ENCODE measurements at regions not wholly inside any gene's neighbourhood (a gene's known extent, or its start where the extent isn't known, plus 50 kb on each side); places are given as distances from the start of the nearest gene placed in this dataset.

DNA sequence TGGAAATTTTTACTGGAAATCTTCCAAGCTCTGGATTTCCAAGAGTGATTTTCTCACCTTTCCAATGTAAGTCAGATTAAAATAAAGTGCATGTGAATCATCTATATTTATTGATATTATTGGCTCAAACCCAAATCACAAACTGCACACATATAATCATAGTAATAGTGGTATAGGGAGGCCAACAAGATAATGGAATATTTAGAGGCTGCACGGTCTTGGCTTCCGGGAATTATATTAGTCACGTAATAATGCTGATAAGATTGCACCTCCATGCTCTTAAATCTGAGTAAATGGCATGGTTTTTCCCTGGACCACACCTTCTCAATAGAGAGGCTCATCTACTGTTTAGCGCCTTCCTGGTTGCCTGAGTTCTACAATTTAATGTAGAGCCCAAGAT lies 567.1 kb upstream of the NR2F2 start:
- ATAC-seq (no peak), DNase-seq (ENCODE audit: low spot score) (no peak)
- Histone ChIP-seq H3K79me2 (replicated peaks; ENCODE audit: insufficient read depth) (no peaks in the 10 kb centered on the region), H3K27me3 (ENCODE audit: insufficient read depth) (no peaks in the 10 kb centered on the region), H3K4me3 (no peak overlapping the region), H3K4me2 (no peak overlapping the region), H3K4me1 (ENCODE audit: insufficient read depth) (0 out of 2 replicates have a peak, but pooled peaks cover 10% of the 10 kb centered on the region), H3K36me3 (ENCODE audit: insufficient read depth) (no peaks in the 10 kb centered on the region), H2AFZ (no peak overlapping the region), H3F3A (replicated peaks; ENCODE audit: low read depth) (no peaks in the 10 kb centered on the region), H3K9me2 (ENCODE audit: insufficient read depth) (no peaks in the 10 kb centered on the region), H3K27ac (ENCODE audit: low read depth) (no peak overlapping the region), H4K20me1 (replicated peaks; ENCODE audit: insufficient read depth) (no peaks in the 10 kb centered on the region)
- Mint-ChIP-seq H3K4me1 (peaks cover 12% of the 10 kb centered on the region), H3K36me3 (ENCODE audit: low read depth) (no peaks in the 10 kb centered on the region), H3K4me3 (no peak overlapping the region), H3K27ac (no peak overlapping the region), H3K27me3 (ENCODE audit: insufficient read depth, low read depth, poor library complexity) (no peaks in the 10 kb centered on the region), H3K9me3 (no peaks in the 10 kb centered on the region)
- TF ChIP-seq NANOG (IDR thresholded peaks at IDR 0.05; ENCODE audit: borderline replicate concordance) (no peak), EZH2phosphoT487 (IDR thresholded peaks at IDR 0.05; ENCODE audit: unreplicated experiment) (no peak), EZH2 (IDR thresholded peaks at IDR 0.05; ENCODE audit: low read depth, unreplicated experiment) (no peak), ZNF114 (CRISPR knock-in tag; IDR thresholded peaks at IDR 0.05) (no peak), ZNF331 (CRISPR knock-in tag; IDR thresholded peaks at IDR 0.05; ENCODE audit: low read depth) (no peak), JUNB (IDR thresholded peaks at IDR 0.05; ENCODE audit: unreplicated experiment) (no peak), STAT1 (IDR thresholded peaks at IDR 0.05; ENCODE audit: unreplicated experiment) (no peak), CREB1 (CRISPR knock-in tag; IDR thresholded peaks at IDR 0.05; ENCODE audit: low read depth) (no peak), POLR2AphosphoS5 (IDR thresholded peaks at IDR 0.05; ENCODE audit: low read depth) (no peak)
- TF ChIP-seq, protein P1, sequence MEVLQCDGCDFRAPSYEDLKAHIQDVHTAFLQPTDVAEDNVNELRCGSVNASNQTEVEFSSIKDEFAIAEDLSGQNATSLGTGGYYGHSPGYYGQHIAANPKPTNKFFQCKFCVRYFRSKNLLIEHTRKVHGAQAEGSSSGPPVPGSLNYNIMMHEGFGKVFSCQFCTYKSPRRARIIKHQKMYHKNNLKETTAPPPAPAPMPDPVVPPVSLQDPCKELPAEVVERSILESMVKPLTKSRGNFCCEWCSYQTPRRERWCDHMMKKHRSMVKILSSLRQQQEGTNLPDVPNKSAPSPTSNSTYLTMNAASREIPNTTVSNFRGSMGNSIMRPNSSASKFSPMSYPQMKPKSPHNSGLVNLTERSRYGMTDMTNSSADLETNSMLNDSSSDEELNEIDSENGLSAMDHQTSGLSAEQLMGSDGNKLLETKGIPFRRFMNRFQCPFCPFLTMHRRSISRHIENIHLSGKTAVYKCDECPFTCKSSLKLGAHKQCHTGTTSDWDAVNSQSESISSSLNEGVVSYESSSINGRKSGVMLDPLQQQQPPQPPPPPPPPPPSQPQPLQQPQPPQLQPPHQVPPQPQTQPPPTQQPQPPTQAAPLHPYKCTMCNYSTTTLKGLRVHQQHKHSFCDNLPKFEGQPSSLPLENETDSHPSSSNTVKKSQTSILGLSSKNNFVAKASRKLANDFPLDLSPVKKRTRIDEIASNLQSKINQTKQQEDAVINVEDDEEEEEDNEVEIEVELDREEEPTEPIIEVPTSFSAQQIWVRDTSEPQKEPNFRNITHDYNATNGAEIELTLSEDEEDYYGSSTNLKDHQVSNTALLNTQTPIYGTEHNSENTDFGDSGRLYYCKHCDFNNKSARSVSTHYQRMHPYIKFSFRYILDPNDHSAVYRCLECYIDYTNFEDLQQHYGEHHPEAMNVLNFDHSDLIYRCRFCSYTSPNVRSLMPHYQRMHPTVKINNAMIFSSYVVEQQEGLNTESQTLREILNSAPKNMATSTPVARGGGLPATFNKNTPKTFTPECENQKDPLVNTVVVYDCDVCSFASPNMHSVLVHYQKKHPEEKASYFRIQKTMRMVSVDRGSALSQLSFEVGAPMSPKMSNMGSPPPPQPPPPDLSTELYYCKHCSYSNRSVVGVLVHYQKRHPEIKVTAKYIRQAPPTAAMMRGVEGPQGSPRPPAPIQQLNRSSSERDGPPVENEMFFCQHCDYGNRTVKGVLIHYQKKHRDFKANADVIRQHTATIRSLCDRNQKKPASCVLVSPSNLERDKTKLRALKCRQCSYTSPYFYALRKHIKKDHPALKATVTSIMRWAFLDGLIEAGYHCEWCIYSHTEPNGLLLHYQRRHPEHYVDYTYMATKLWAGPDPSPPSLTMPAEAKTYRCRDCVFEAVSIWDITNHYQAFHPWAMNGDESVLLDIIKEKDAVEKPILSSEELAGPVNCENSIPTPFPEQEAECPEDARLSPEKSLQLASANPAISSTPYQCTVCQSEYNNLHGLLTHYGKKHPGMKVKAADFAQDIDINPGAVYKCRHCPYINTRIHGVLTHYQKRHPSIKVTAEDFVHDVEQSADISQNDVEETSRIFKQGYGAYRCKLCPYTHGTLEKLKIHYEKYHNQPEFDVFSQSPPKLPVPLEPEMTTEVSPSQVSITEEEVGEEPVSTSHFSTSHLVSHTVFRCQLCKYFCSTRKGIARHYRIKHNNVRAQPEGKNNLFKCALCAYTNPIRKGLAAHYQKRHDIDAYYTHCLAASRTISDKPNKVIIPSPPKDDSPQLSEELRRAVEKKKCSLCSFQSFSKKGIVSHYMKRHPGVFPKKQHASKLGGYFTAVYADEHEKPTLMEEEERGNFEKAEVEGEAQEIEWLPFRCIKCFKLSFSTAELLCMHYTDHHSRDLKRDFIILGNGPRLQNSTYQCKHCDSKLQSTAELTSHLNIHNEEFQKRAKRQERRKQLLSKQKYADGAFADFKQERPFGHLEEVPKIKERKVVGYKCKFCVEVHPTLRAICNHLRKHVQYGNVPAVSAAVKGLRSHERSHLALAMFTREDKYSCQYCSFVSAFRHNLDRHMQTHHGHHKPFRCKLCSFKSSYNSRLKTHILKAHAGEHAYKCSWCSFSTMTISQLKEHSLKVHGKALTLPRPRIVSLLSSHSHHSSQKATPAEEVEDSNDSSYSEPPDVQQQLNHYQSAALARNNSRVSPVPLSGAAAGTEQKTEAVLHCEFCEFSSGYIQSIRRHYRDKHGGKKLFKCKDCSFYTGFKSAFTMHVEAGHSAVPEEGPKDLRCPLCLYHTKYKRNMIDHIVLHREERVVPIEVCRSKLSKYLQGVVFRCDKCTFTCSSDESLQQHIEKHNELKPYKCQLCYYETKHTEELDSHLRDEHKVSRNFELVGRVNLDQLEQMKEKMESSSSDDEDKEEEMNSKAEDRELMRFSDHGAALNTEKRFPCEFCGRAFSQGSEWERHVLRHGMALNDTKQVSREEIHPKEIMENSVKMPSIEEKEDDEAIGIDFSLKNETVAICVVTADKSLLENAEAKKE (CRISPR knock-in tag; IDR thresholded peaks at IDR 0.05): no peak
- TF ChIP-seq, protein P2, sequence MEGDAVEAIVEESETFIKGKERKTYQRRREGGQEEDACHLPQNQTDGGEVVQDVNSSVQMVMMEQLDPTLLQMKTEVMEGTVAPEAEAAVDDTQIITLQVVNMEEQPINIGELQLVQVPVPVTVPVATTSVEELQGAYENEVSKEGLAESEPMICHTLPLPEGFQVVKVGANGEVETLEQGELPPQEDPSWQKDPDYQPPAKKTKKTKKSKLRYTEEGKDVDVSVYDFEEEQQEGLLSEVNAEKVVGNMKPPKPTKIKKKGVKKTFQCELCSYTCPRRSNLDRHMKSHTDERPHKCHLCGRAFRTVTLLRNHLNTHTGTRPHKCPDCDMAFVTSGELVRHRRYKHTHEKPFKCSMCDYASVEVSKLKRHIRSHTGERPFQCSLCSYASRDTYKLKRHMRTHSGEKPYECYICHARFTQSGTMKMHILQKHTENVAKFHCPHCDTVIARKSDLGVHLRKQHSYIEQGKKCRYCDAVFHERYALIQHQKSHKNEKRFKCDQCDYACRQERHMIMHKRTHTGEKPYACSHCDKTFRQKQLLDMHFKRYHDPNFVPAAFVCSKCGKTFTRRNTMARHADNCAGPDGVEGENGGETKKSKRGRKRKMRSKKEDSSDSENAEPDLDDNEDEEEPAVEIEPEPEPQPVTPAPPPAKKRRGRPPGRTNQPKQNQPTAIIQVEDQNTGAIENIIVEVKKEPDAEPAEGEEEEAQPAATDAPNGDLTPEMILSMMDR (conservative IDR thresholded peaks at IDR 0.05; ENCODE audit: low read depth in 2 of 2): no peak
- TF ChIP-seq, protein P3, sequence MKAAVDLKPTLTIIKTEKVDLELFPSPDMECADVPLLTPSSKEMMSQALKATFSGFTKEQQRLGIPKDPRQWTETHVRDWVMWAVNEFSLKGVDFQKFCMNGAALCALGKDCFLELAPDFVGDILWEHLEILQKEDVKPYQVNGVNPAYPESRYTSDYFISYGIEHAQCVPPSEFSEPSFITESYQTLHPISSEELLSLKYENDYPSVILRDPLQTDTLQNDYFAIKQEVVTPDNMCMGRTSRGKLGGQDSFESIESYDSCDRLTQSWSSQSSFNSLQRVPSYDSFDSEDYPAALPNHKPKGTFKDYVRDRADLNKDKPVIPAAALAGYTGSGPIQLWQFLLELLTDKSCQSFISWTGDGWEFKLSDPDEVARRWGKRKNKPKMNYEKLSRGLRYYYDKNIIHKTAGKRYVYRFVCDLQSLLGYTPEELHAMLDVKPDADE (IDR thresholded peaks at IDR 0.05): no peak
- TF ChIP-seq, protein P4, sequence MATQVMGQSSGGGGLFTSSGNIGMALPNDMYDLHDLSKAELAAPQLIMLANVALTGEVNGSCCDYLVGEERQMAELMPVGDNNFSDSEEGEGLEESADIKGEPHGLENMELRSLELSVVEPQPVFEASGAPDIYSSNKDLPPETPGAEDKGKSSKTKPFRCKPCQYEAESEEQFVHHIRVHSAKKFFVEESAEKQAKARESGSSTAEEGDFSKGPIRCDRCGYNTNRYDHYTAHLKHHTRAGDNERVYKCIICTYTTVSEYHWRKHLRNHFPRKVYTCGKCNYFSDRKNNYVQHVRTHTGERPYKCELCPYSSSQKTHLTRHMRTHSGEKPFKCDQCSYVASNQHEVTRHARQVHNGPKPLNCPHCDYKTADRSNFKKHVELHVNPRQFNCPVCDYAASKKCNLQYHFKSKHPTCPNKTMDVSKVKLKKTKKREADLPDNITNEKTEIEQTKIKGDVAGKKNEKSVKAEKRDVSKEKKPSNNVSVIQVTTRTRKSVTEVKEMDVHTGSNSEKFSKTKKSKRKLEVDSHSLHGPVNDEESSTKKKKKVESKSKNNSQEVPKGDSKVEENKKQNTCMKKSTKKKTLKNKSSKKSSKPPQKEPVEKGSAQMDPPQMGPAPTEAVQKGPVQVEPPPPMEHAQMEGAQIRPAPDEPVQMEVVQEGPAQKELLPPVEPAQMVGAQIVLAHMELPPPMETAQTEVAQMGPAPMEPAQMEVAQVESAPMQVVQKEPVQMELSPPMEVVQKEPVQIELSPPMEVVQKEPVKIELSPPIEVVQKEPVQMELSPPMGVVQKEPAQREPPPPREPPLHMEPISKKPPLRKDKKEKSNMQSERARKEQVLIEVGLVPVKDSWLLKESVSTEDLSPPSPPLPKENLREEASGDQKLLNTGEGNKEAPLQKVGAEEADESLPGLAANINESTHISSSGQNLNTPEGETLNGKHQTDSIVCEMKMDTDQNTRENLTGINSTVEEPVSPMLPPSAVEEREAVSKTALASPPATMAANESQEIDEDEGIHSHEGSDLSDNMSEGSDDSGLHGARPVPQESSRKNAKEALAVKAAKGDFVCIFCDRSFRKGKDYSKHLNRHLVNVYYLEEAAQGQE (IDR thresholded peaks at IDR 0.05; ENCODE audit: unreplicated experiment): no peak
